Panc1 (cell line): ENCODE measurements at regions not wholly inside any gene's neighbourhood (a gene's known extent, or its start where the extent isn't known, plus 50 kb on each side); places are given as distances from the start of the nearest gene placed in this dataset.

Source experiments
- ATAC-seq: fragments of 200-7000 bp; cut with Tn5 transposase; 2 replicates; pipeline ENCODE4 v1.9.1; 2020; ENCODE audit warnings: mild to moderate bottlenecking, moderate library complexity
- BruUV-seq: library from RNA; stranded (reverse); fragments of 400-500 nt; replicated peaks from 2 replicates; lab custom pipeline; 2021; lab: Mats Ljungman, UMichigan
- CTCF ChIA-PET: fragments of 300-600 bp; sonication (Branson Sonifier 250); formaldehyde crosslinking; loops from one replicate; lab custom pipeline; 2022; ENCODE audit warnings: antibody characterized with exemption; lab: Charles Lee
- POLR2A ChIA-PET: fragments of 300-600 bp; sonication (Branson Sonifier 250); formaldehyde crosslinking; loops from one replicate; lab custom pipeline; 2022; ENCODE audit warnings: antibody characterized with exemption; lab: Charles Lee
- DNase-seq: peaks from one replicate; pipeline ENCODE4 v3.0.0-alpha.2; 2010; ENCODE audit warnings: low read depth, low spot score
- H3K27ac ChIP-seq: 2 replicates; pipeline ENCODE4 v1.5.1; 2011; ENCODE audit warnings: mild to moderate bottlenecking, low read length, inconsistent platforms
- H3K27me3 ChIP-seq: fragments of 200-500 bp; sonication (Bioruptor generic); 2 replicates; pipeline ENCODE4 v1.6.0; 2014; ENCODE audit warnings: low read length, inconsistent platforms; ENCODE audit not compliant: control insufficient read depth, insufficient read depth
- H3K36me3 ChIP-seq: fragments of 200-500 bp; sonication (Bioruptor generic); 2 replicates; pipeline ENCODE4 v1.5.1; 2014; ENCODE audit warnings: inconsistent platforms, mild to moderate bottlenecking, low read length, moderate library complexity; ENCODE audit not compliant: control insufficient read depth, insufficient read depth
- H3K4me1 ChIP-seq: 2 replicates; pipeline ENCODE4 v1.5.1; 2011; ENCODE audit warnings: inconsistent platforms, mild to moderate bottlenecking, low read length, moderate library complexity; ENCODE audit not compliant: control insufficient read depth, insufficient read depth
- H3K4me3 ChIP-seq, 2 experiments: 2 replicates each; pipeline ENCODE4 v1.5.1; 2011 to 2012; ENCODE audit warnings: low read depth in 2 of 2, low read length in 2 of 2, mild to moderate bottlenecking in 2 of 2, inconsistent platforms in 1 of 2, moderate library complexity in 1 of 2
- H3K9me3 ChIP-seq: fragments of 200-500 bp; sonication (Bioruptor generic); 2 replicates; pipeline ENCODE4 v1.5.1; 2014; ENCODE audit warnings: low read depth, mild to moderate bottlenecking, inconsistent platforms, low read length, moderate library complexity; ENCODE audit not compliant: control insufficient read depth, insufficient read depth
- CTCF ChIP-seq: fragments of 450-650 bp; IDR thresholded peaks from 2 replicates; pipeline ENCODE4 v1.5.1; 2017; ENCODE audit warnings: mild to moderate bottlenecking
- POLR2AphosphoS5 ChIP-seq: IDR thresholded peaks from 2 replicates; pipeline ENCODE4 v1.6.1; 2012; ENCODE audit warnings: mild to moderate bottlenecking, low read depth, low read length, moderate library complexity
- REST ChIP-seq, 2 experiments: IDR thresholded peaks; 2 replicates each; pipeline ENCODE4 v1.6.1; 2011 to 2012; ENCODE audit warnings: low read depth in 2 of 2, control low read depth in 1 of 2, low read length in 1 of 2, mild to moderate bottlenecking in 1 of 2, moderate library complexity in 1 of 2; ENCODE audit not compliant: insufficient read depth in 1 of 2
- SIN3A ChIP-seq: IDR thresholded peaks from 2 replicates; pipeline ENCODE4 v1.6.1; 2012; ENCODE audit warnings: low read depth, mild to moderate bottlenecking, low read length, moderate library complexity, borderline replicate concordance; ENCODE audit not compliant: insufficient read depth
- TCF7L2 ChIP-seq: IDR thresholded peaks from 2 replicates; pipeline ENCODE4 v1.6.1; 2011; ENCODE audit warnings: mild to moderate bottlenecking, low read depth, low read length, inconsistent platforms
- in situ Hi-C: cut with HindIII; loops from 2 replicates; pipeline ENCODE4 v1.10.0; 2016; ENCODE audit warnings: low sequenced_read_pairs, low pct_unique_long_range_greater_than_20kb
- intact Hi-C: fragments of 100-400 bp; cut with micrococcal nuclease; formaldehyde crosslinking; loops from one replicate; pipeline ENCODE4 v1.10.0; 2022; ENCODE audit not compliant: unreplicated experiment

- ChIA-PET CTCF (no interaction called here), POLR2A (no interaction called here)
- no peak overlapping the region for H3K27ac ChIP-seq
- no TSS peak for BruUV-seq
- TF ChIP-seq SIN3A (no peak), REST (IDR thresholded peaks at IDR 0.05; ENCODE audit: insufficient read depth in 1 of 2, low read depth in 2 of 2, low read length in 1 of 2) (no peak), TCF7L2 (no peak)
- in situ Hi-C loops (no loop called here), intact Hi-C loops (no loop called here)
- H3K27me3 ChIP-seq = no peaks in the 10 kb centered on the region
- no peak overlapping the region for H3K4me3 ChIP-seq
- no peaks in the 10 kb centered on the region for H3K36me3 ChIP-seq
- ATAC-seq (no peak), DNase-seq (no peak)
- H3K9me3 ChIP-seq = peaks cover 1% of the 10 kb centered on the region; the same call in 1 of the 2 replicates
- no peaks in the 10 kb centered on the region for H3K4me1 ChIP-seq
These were observed 131.7 kb upstream of the THBS2 start for GRCh38 chr6:169385237-169385880.

GRCh38 chr6:169384291-169384690 is 130.6 kb upstream of the THBS2 start:
- TF ChIP-seq POLR2AphosphoS5 (no peak), SIN3A (no peak), REST (IDR thresholded peaks at IDR 0.05; ENCODE audit: insufficient read depth in 1 of 2, low read depth in 2 of 2, low read length in 1 of 2) (no peak), CTCF (no peak), TCF7L2 (no peak)
- DNase-seq (no peak), ATAC-seq (no peak)
- Histone ChIP-seq H3K4me1 (no peaks in the 10 kb centered on the region), H3K36me3 (no peaks in the 10 kb centered on the region), H3K9me3 (no peaks in the 10 kb centered on the region), H3K27me3 (no peaks in the 10 kb centered on the region), H3K27ac (no peak overlapping the region), H3K4me3 (no peak overlapping the region)
- CTCF ChIA-PET = no interaction called here
- intact Hi-C loops (no loop called here), in situ Hi-C loops (no loop called here)
- BruUV-seq = no TSS peak
- POLR2A ChIA-PET = no interaction called here
